ENCODE measurements at regions not wholly inside any gene's neighbourhood (a gene's known extent, or its start where the extent isn't known, plus 50 kb on each side); places are given as distances from the start of the nearest gene placed in this dataset.
"Not testable (repeated sequence)": the region's sequence is repeated elsewhere in the genome, so short reads cannot be mapped to it uniquely, and the experiment has no call there.

GRCh38 chr20:22052025-22052650, 346.7 kb downstream of the PAX1 start:
- DNase-seq, result no peak

GRCh38 chr20:22045956-22046507, 340.6 kb downstream of the PAX1 start:
- not testable (repeated sequence) for DNase-seq

GRCh38 chr20:22027423-22027822, 322.0 kb downstream of the PAX1 start:
- no peak for DNase-seq

- no peak for DNase-seq
These were observed 314.7 kb downstream of the PAX1 start for GRCh38 chr20:22020201-22020600.

GRCh38 chr20:22008456-22008855, 303.0 kb downstream of the PAX1 start:
- no peak for DNase-seq

- no peak for DNase-seq
These were observed 300.8 kb downstream of the PAX1 start for GRCh38 chr20:22006306-22006705.

- no peak for DNase-seq
These were observed 300.1 kb downstream of the PAX1 start for GRCh38 chr20:22005535-22005934.

GRCh38 chr20:22004946-22005345, 299.5 kb downstream of the PAX1 start:
- DNase-seq, result no peak

- no peak for DNase-seq
These were observed 298.2 kb downstream of the PAX1 start for GRCh38 chr20:22003680-22004079.

GRCh38 chr20:22001886-22002285, 296.4 kb downstream of the PAX1 start:
- no peak for DNase-seq

GRCh38 chr20:21995461-21995860, 290.0 kb downstream of the PAX1 start:
- DNase-seq, result no peak

GRCh38 chr20:21994203-21994602, 288.7 kb downstream of the PAX1 start:
- DNase-seq, result no peak

- no peak for DNase-seq
These were observed 277.1 kb downstream of the PAX1 start for GRCh38 chr20:21982559-21982958.

GRCh38 chr20:21981597-21982344, 276.3 kb downstream of the PAX1 start:
- no peak for DNase-seq

- no peak for DNase-seq
These were observed 275.7 kb downstream of the PAX1 start for GRCh38 chr20:21981179-21981578.

- no peak for DNase-seq
These were observed 266.0 kb downstream of the PAX1 start for GRCh38 chr20:21971436-21971835.

GRCh38 chr20:21968486-21968885, 263.0 kb downstream of the PAX1 start:
- DNase-seq, result no peak

- DNase-seq, result no peak
These were observed 262.0 kb downstream of the PAX1 start for GRCh38 chr20:21967481-21967880.

- no peak for DNase-seq
These were observed 251.1 kb downstream of the PAX1 start for GRCh38 chr20:21956591-21956990.

- no peak for DNase-seq
These were observed 241.9 kb downstream of the PAX1 start for GRCh38 chr20:21947406-21947805.

GRCh38 chr20:21944227-21944626, 238.8 kb downstream of the PAX1 start:
- DNase-seq, result no peak

GRCh38 chr20:21941941-21942805, 236.7 kb downstream of the PAX1 start:
- no peak for DNase-seq

GRCh38 chr20:21936720-21937380, 231.4 kb downstream of the PAX1 start:
- DNase-seq, result no peak

All from NCI-H1092 (cell line).